RWPE1 (cell line): ENCODE measurements at regions not wholly inside any gene's neighbourhood (a gene's known extent, or its start where the extent isn't known, plus 50 kb on each side); places are given as distances from the start of the nearest gene placed in this dataset.

Experiments
- CTCF ChIA-PET: fragments of 350-600 bp; sonication (Branson Sonifier 250); formaldehyde crosslinking; extraction: SDS; loops from one replicate; lab custom pipeline; 2021; lab: Yijun Ruan, JAX
- POLR2A ChIA-PET: fragments of 400-600 bp; formaldehyde crosslinking; extraction: SDS; loops from one replicate; lab custom pipeline; 2020; ENCODE audit warnings: antibody characterized with exemption; ENCODE audit not compliant: low non-redundant PET; lab: Yijun Ruan, JAX
- DNase-seq: peaks from one replicate; pipeline ENCODE4 v3.0.0; 2012; ENCODE audit warnings: low spot score
- H3K27ac ChIP-seq: fragments of 450-650 bp; 2 replicates; pipeline ENCODE4 v1.5.1; 2017
- CTCF ChIP-seq: fragments of 450-650 bp; conservative IDR thresholded peaks from 2 replicates; pipeline ENCODE4 v1.5.1; 2017; ENCODE audit warnings: low read depth, mild to moderate bottlenecking

DNA sequence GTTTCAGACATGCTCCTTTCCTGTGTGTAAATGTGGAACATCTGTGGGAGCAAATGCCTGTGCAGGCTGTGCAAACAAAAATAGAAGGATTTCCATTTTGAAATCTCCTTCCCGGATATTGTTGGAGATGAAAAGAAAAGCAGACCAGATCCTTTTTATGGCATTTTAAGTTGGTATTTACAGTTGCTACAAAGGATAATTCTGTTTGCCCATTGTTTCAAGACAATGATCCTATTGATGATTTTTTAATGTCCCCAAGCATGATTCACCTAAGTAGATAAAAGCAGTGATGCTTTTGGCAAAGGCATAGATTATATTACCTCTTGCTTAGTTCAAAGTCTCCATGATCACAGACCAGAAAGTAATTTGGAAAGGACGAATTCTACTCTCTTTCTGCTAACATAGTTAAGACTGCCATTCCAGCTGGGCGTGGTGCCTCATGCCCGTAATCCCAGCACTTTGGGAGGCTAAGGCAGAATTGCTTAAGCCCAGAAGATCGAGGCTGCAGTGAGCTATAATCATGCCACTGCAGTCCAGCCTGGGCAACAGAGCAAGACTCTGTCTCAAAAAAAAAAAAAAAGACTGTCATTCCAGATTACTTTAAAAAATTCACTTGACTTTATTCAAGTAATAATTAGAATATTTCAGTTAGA is 209.6 kb upstream of the SLC39A10 start:
- no peak for TF ChIP-seq CTCF
- ChIA-PET POLR2A (no interaction called here), CTCF (interaction anchor here (0.7 kb wide), 1 partner anchor 15 kb away, joined by 3 read pairs; no protein-coding TSS in a partner anchor)
- DNase-seq: no peak
- no peak overlapping the region for H3K27ac ChIP-seq

DNA sequence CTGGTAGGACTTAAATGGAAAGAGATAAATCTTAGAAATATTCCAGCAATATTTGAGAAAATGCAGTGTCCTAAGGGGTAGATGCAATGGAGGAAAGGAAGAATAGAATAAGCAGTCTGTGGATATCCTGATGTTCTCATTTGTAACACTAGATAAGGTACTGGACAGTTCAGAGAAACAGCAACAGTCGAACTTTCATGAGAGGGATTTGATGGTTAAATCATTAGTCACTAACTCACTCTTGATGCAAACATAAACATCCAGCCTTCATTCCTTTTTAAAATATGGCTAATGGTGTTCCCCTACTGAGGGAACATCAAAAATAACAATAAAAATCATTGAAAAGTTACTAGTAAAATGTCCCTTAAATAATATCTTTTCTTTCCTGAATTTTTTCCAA is 211.4 kb upstream of the SLC39A10 start:
- no peak overlapping the region for H3K27ac ChIP-seq
- TF ChIP-seq CTCF: no peak
- CTCF ChIA-PET: no interaction called here
- DNase-seq: no peak
- POLR2A ChIA-PET: no interaction called here

GRCh38 chr2:195443926-195444325 is 213.1 kb upstream of the SLC39A10 start:
- ChIA-PET CTCF (no interaction called here), POLR2A (no interaction called here)
- DNase-seq: no peak
- no peak for TF ChIP-seq CTCF
- no peak overlapping the region for H3K27ac ChIP-seq

DNA sequence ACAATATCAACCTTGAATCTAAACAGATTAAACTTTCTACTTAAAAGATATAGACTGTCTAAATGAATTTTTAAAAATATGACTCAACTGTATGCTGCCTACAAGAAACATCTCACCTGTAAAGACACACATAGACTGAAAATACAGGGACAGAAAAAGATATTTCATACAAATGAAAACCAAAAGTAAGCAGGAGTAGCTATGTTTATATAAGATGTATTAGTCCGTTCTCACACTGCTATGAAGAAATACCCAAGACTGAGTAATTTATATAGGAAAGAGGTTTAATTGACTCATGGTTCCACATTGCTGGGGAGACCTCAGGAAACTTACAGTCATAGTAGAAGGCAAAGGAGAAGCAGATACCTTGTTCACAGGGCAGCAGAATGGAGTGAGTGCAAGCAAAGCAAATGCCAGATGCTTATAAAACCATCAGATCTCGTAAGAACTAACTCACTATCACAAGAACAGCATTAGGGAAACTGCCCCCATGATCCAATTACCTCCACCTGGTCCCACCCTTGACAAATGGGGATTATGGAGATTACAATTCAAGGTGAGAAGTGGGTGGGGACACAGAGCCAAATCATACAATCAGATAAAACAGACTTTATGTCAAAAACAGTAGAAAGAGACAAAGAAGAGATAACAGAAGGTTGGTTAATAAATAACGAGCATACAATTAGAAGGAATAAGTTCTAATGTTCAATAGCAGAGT is 214.4 kb upstream of the SLC39A10 start:
- TF ChIP-seq CTCF: no peak
- DNase-seq: no peak
- H3K27ac ChIP-seq: no peak overlapping the region
- POLR2A ChIA-PET: no interaction called here
- CTCF ChIA-PET: no interaction called here

GRCh38 chr2:195438692-195439091 is 218.3 kb upstream of the SLC39A10 start:
- POLR2A ChIA-PET: no interaction called here

GRCh38 chr2:195437521-195437920 is 219.5 kb upstream of the SLC39A10 start:
- DNase-seq: no peak
- POLR2A ChIA-PET: no interaction called here
- no peak for TF ChIP-seq CTCF
- H3K27ac ChIP-seq: no peak overlapping the region
- CTCF ChIA-PET: no interaction called here

More at GRCh38 chr2:195438692-195439091, 218.3 kb upstream of the SLC39A10 start:
- TF ChIP-seq CTCF: no peak
- no peak overlapping the region for H3K27ac ChIP-seq
- DNase-seq: no peak
- CTCF ChIA-PET: no interaction called here
